ENCODE measurements at regions not wholly inside any gene's neighbourhood (a gene's known extent, or its start where the extent isn't known, plus 50 kb on each side); places are given as distances from the start of the nearest gene placed in this dataset.

GRCh38 chrX:5337160-5337559 is 891.5 kb downstream of the NLGN4X start:
- Histone ChIP-seq H3K36me3 (no peaks in the 10 kb centered on the region), H3K4me1 (replicated peaks) (no peaks in the 10 kb centered on the region), H3K4me3 (no peak overlapping the region), H3K27ac (no peak overlapping the region), H3K9me3 (no peaks in the 10 kb centered on the region), H3K27me3 (replicated peaks; ENCODE audit: insufficient read depth) (no peaks in the 10 kb centered on the region)
- intact Hi-C loops (cut with DNase I): no loop called here
- DNase-seq (ENCODE audit: low spot score): no peak
- TF ChIP-seq CTCF (IDR thresholded peaks at IDR 0.05) (no peak), POLR2A (IDR thresholded peaks at IDR 0.05) (no peak), POLR2AphosphoS5 (IDR thresholded peaks at IDR 0.05) (no peak)
- WGBS: 94% methylated on average over 3 of the region's 3 CpGs

- Histone ChIP-seq H3K27ac (no peak overlapping the region), H3K4me3 (no peak overlapping the region), H3K9me3 (no peaks in the 10 kb centered on the region), H3K4me1 (replicated peaks) (no peaks in the 10 kb centered on the region), H3K36me3 (no peaks in the 10 kb centered on the region), H3K27me3 (replicated peaks; ENCODE audit: insufficient read depth) (no peaks in the 10 kb centered on the region)
- TF ChIP-seq POLR2AphosphoS5 (IDR thresholded peaks at IDR 0.05) (no peak), POLR2A (IDR thresholded peaks at IDR 0.05) (no peak), CTCF (IDR thresholded peaks at IDR 0.05) (no peak)
- no peak for DNase-seq (ENCODE audit: low spot score)
- intact Hi-C loops (cut with DNase I): no loop called here
- 93% methylated on average over 1 of the region's 1 CpG for WGBS
These were observed 904.1 kb downstream of the NLGN4X start for GRCh38 chrX:5324546-5324945.

GRCh38 chrX:5314148-5314547 is 914.5 kb downstream of the NLGN4X start:
- intact Hi-C loops (cut with DNase I): no loop called here
- DNase-seq (ENCODE audit: low spot score): no peak
- no peak overlapping the region for H3K27ac ChIP-seq
- no peaks in the 10 kb centered on the region for H3K27me3 ChIP-seq (replicated peaks; ENCODE audit: insufficient read depth)
- H3K4me1 ChIP-seq (replicated peaks): no peaks in the 10 kb centered on the region
- TF ChIP-seq CTCF (IDR thresholded peaks at IDR 0.05): no peak
- no peak for TF ChIP-seq POLR2AphosphoS5 (IDR thresholded peaks at IDR 0.05)
- no peak for TF ChIP-seq POLR2A (IDR thresholded peaks at IDR 0.05)
- no peak overlapping the region for H3K4me3 ChIP-seq
- no peaks in the 10 kb centered on the region for H3K9me3 ChIP-seq
- WGBS: 24% methylated on average over 5 of the region's 5 CpGs
- H3K36me3 ChIP-seq: no peaks in the 10 kb centered on the region

- H3K4me1 ChIP-seq (replicated peaks): no peaks in the 10 kb centered on the region
- no peaks in the 10 kb centered on the region for H3K9me3 ChIP-seq
- H3K27ac ChIP-seq: no peak overlapping the region
- WGBS: 40% methylated on average over 2 of the region's 2 CpGs
- DNase-seq (ENCODE audit: low spot score): no peak
- H3K4me3 ChIP-seq: no peak overlapping the region
- H3K27me3 ChIP-seq (replicated peaks; ENCODE audit: insufficient read depth): no peaks in the 10 kb centered on the region
- no peak for TF ChIP-seq CTCF (IDR thresholded peaks at IDR 0.05)
- no peak for TF ChIP-seq POLR2AphosphoS5 (IDR thresholded peaks at IDR 0.05)
- TF ChIP-seq POLR2A (IDR thresholded peaks at IDR 0.05): no peak
- H3K36me3 ChIP-seq: no peaks in the 10 kb centered on the region
- intact Hi-C loops (cut with DNase I): no loop called here
These were observed 921.3 kb downstream of the NLGN4X start for GRCh38 chrX:5307416-5307815.

GRCh38 chrX:5306654-5307121 is 922.0 kb downstream of the NLGN4X start:
- intact Hi-C loops (cut with DNase I): no loop called here
- Histone ChIP-seq H3K27ac (no peak overlapping the region), H3K4me1 (replicated peaks) (no peaks in the 10 kb centered on the region), H3K9me3 (no peaks in the 10 kb centered on the region), H3K27me3 (replicated peaks; ENCODE audit: insufficient read depth) (no peaks in the 10 kb centered on the region), H3K36me3 (no peaks in the 10 kb centered on the region), H3K4me3 (no peak overlapping the region)
- TF ChIP-seq POLR2AphosphoS5 (IDR thresholded peaks at IDR 0.05) (no peak), CTCF (IDR thresholded peaks at IDR 0.05) (no peak), POLR2A (IDR thresholded peaks at IDR 0.05) (no peak)
- DNase-seq (ENCODE audit: low spot score): no peak
- 87% methylated on average over 7 of the region's 7 CpGs for WGBS
